Omental fat pad (tissue), 3 donors: ENCODE measurements at regions not wholly inside any gene's neighbourhood (a gene's known extent, or its start where the extent isn't known, plus 50 kb on each side); places are given as distances from the start of the nearest gene placed in this dataset.
A peak's percentile ranks its signal among the peaks of the same experiment; 100 is the strongest.

ENCODE experiments used
- ATAC-seq: fragments of 150-250 bp; one replicate; pipeline ENCODE4 v1.9.1; 2016; ENCODE audit warnings: mild to moderate bottlenecking, moderate library complexity; ENCODE audit not compliant: low FRiP score
- DNase-seq: peaks from one replicate; pipeline ENCODE4 v3.0.0-alpha.2; 2019; ENCODE audit warnings: low spot score
- TF ChIP-seq, protein P1 (sequence below), 3 donors: fragments of 450-650 bp; IDR thresholded peaks; one replicate each; pipeline ENCODE4 v1.5.1; 2016 to 2017; ENCODE audit warnings: antibody characterized with exemption in 3 of 3, mild to moderate bottlenecking in 3 of 3, moderate library complexity in 2 of 3

DNA sequence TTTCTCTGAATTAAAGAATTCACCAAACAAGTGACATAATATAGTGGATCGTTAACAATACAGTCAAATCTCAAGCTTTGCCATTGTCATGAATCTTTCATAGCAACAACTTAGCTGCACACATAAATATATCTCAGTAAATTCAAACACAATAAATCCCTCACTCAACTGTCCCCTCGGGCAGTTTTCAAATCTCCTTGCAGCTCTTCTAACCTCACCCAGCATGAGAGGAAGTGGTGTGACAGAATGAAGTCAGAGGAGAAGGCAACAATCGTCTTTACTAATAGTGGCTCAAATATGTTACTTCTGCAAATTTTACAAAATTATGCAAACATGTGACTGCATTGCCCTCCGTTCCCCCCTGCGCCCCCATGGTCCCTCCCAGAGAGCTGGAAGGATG is 148.2 kb downstream of the RAP2A start:
- ATAC-seq, result no peak
- TF ChIP-seq, protein P1, sequence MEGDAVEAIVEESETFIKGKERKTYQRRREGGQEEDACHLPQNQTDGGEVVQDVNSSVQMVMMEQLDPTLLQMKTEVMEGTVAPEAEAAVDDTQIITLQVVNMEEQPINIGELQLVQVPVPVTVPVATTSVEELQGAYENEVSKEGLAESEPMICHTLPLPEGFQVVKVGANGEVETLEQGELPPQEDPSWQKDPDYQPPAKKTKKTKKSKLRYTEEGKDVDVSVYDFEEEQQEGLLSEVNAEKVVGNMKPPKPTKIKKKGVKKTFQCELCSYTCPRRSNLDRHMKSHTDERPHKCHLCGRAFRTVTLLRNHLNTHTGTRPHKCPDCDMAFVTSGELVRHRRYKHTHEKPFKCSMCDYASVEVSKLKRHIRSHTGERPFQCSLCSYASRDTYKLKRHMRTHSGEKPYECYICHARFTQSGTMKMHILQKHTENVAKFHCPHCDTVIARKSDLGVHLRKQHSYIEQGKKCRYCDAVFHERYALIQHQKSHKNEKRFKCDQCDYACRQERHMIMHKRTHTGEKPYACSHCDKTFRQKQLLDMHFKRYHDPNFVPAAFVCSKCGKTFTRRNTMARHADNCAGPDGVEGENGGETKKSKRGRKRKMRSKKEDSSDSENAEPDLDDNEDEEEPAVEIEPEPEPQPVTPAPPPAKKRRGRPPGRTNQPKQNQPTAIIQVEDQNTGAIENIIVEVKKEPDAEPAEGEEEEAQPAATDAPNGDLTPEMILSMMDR (IDR thresholded peaks at IDR 0.05), result no peak
- DNase-seq, result no peak

DNA sequence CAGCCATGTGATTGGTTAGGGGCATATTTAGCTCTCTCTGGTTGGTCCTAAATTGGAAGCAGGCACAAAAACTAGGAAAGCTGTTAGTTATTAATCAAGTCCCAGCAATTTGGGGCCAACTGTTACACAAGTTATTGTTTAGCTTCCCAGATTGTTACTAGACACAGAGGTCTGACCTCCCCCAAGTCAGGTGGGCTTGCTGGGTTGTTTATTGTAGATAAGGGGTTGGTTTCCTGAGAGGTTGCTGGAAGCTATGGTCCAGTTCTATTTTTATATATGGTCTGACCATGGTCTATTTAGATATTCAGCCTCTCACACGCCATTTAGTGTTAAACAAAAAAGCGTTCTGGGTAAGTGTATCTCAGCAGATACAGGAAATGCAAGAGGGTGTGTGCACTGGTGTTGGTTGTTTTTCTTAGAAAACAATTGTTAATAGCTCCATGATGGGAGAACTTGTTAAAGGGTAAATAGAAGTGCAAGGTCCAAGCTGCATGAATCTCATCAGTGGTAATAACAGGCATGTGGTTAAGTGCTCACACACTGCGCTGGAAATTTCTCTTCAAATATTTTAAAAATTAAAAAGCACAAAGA is 150.0 kb downstream of the RAP2A start:
- no peak for ATAC-seq
- DNase-seq, result no peak
- TF ChIP-seq, protein P1 (IDR thresholded peaks at IDR 0.05), result no peak

DNA sequence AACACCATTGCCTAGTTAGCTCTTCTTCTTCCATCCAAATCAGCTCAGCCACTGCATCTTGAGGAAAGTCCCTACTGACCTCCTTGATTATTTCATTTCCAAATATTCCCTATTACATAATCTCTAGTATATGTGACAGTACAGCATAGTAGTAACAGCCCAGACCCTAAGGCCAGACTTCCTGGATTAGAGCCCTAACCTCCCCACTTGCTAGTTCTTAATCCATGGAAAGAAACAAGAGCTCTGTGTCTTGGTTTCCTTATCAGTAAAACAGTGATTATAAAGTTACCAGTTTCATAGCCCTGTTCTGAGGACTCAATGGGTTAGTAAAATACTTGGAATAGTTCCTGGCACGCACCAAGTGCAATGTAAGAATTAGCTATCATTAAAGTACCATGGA is 153.0 kb downstream of the RAP2A start:
- DNase-seq (no peak), ATAC-seq (no peak)
- TF ChIP-seq, protein P1 (IDR thresholded peaks at IDR 0.05), result no peak

DNA sequence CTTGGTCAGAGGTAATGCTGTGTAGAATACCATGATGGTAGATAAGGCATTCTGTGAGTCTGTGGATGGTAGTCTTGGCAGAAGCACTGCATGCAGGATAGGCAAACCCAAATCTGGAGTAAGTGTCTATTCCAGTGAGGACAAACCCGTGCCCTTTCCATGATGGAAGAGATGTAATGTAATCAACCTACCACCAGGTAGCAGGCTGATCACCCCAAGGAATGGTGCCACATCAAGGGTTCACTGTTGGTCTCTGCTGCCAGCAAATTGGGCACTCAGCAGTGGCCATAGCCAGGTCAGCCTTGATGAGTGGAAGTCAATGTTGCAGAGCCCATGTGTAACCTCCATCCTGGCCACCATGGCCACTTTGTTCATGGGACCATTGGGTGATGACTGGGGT is 155.0 kb downstream of the RAP2A start:
- TF ChIP-seq, protein P1 (IDR thresholded peaks at IDR 0.05), result no peak
- DNase-seq, result no peak
- ATAC-seq, result no peak

DNA sequence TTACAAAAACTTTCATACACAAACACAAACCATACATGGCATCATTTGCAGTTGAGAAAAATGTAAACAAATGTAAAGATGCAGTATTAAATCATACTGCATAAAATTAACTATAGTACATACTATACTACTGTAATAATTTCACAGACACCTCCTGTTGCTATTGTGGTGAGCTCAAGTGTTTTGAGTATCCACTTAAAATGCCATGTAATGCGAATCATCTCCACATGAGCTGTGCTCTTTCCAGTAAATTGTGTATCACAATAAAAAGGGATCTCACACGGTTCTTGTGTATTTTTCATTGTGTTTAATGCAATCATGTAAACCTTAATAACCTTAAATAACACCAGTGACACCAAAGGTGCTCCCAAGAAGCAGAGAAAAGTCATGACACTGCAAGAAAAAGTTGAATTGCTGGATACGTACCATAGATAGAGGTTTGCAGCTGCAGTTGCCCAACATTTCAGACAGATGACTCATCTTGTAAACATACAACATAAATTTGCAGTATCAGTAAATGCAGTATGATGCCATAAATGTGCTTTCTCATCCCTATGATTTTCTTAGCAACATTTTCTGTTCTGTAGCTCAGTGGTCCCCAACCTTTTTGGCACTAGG is 166.6 kb downstream of the RAP2A start:
- DNase-seq (no peak), ATAC-seq (peak; percentile 59)
- TF ChIP-seq, protein P1 (IDR thresholded peaks at IDR 0.05), result no peak

GRCh38 chr13:97615266-97615665 is 181.3 kb downstream of the RAP2A start:
- DNase-seq (no peak), ATAC-seq (no peak)
- TF ChIP-seq, protein P1 (IDR thresholded peaks at IDR 0.05), result no peak

DNA sequence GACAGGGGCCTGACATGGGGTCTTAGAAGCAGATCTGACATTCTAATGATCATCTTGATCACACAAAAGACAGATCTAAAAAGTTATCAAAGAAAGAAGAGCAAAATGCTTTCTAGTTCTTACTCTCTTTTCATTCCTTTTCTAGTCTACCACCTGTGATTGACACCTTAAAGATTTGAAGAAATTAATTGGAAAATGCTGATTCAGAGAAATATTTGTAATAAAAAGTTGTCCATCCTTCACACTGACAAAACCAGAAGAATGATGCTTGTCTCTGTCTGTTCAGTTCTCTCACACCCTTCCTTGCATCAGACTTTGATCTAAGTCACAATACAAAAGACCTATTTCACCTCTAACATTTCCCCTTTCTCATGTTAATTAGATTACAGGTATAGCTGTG is 182.4 kb downstream of the RAP2A start:
- DNase-seq (no peak), ATAC-seq (no peak)
- TF ChIP-seq, protein P1 (IDR thresholded peaks at IDR 0.05), result no peak
